HepG2 (cell line): ENCODE measurements at regions not wholly inside any gene's neighbourhood (a gene's known extent, or its start where the extent isn't known, plus 50 kb on each side); places are given as distances from the start of the nearest gene placed in this dataset.

Source experiments
- ATAC-seq: fragments of 200-7000 bp; cut with Tn5 transposase; 3 replicates; pipeline ENCODE4 v1.9.1; 2020; ENCODE audit warnings: mild to moderate bottlenecking, moderate library complexity
- BruUV-seq: library from RNA; stranded (reverse); fragments of 400-500 nt; replicated peaks from 2 replicates; lab custom pipeline; 2021; lab: Mats Ljungman, UMichigan
- CTCF ChIA-PET: fragments of 300-600 bp; formaldehyde crosslinking; extraction: SDS; loops from one replicate; lab custom pipeline; 2021; ENCODE audit warnings: low total read pairs, inconsistent platforms, low intra/inter-chr PET ratio; lab: Yijun Ruan, JAX
- POLR2A ChIA-PET: fragments of 350-600 bp; sonication (Branson Sonifier 250); formaldehyde crosslinking; loops from one replicate; lab custom pipeline; 2020; ENCODE audit warnings: antibody characterized with exemption, inconsistent platforms; lab: Yijun Ruan, JAX
- DNase-seq: peaks from one replicate; pipeline ENCODE4 v3.0.0-alpha.2; 2015; ENCODE audit warnings: low spot score
- FAIRE-seq: peaks from 3 replicates; lab custom pipeline; 2011; peaks lifted over from hg19 to GRCh38; lab: Jason Lieb, UNC
- H2AFZ ChIP-seq: one replicate; pipeline ENCODE4 v1.6.1; 2011; ENCODE audit warnings: low read length, inconsistent platforms
- H3K27ac ChIP-seq: fragments of 300-600 bp; 3 replicates; pipeline ENCODE4 v1.8.0; 2011; ENCODE audit warnings: mixed run types, mild to moderate bottlenecking, mixed read lengths, low read length, inconsistent platforms; ENCODE audit not compliant: insufficient read depth; ENCODE audit errors: extremely low read length
- H3K27me3 ChIP-seq, 2 experiments: fragments of 200-600 bp in 1 of 2; 2 replicates in 1 of 2; 3 replicates in 1 of 2; pipeline versions ENCODE4 v1.6.0 to v1.8.0; 2011; ENCODE audit warnings: low read length in 2 of 2, mild to moderate bottlenecking in 2 of 2, moderate library complexity in 2 of 2, inconsistent platforms in 1 of 2; ENCODE audit not compliant: insufficient read depth in 2 of 2, control insufficient read depth in 1 of 2
- H3K36me3 ChIP-seq, 2 experiments: fragments of 200-600 bp in 1 of 2; replicated peaks in 1 of 2; 2 replicates in 1 of 2; 3 replicates in 1 of 2; pipeline versions ENCODE4 v1.5.1 to v1.8.0; 2011; ENCODE audit warnings: low read length in 2 of 2, inconsistent platforms in 1 of 2; ENCODE audit not compliant: insufficient read depth in 2 of 2, control insufficient read depth in 1 of 2
- H3K4me1 ChIP-seq: 2 replicates; pipeline ENCODE4 v1.5.1; 2012; ENCODE audit warnings: low read length, inconsistent platforms; ENCODE audit not compliant: insufficient read depth
- H3K4me2 ChIP-seq: 2 replicates; pipeline ENCODE4 v1.6.0; 2011; ENCODE audit warnings: low read depth, low read length, inconsistent platforms
- H3K4me3 ChIP-seq, 3 experiments: fragments of 200-600 bp in 1 of 3; sonication (generic), shearing (Covaris generic) in 1 of 3; replicated peaks in 1 of 3; 2 replicates each; pipeline ENCODE4 v1.5.1; 2011 to 2016; ENCODE audit warnings: low read length in 3 of 3, inconsistent platforms in 2 of 3, low read depth in 2 of 3, mild to moderate bottlenecking in 2 of 3, control low read depth in 1 of 3, mixed read lengths in 1 of 3; ENCODE audit not compliant: insufficient read depth in 1 of 3
- H3K79me2 ChIP-seq: one replicate; pipeline ENCODE4 v1.6.1; 2011; ENCODE audit warnings: low read length, inconsistent platforms; ENCODE audit not compliant: insufficient read depth
- H3K9ac ChIP-seq: 2 replicates; pipeline ENCODE4 v1.6.0; 2011; ENCODE audit warnings: mild to moderate bottlenecking, low read depth, low read length, inconsistent platforms; ENCODE audit not compliant: insufficient read depth
- H3K9me3 ChIP-seq: 2 replicates; pipeline ENCODE4 v1.5.1; 2012; ENCODE audit warnings: mild to moderate bottlenecking, low read length
- H4K20me1 ChIP-seq: 2 replicates; pipeline ENCODE4 v1.6.0; 2011; ENCODE audit warnings: inconsistent platforms, mild to moderate bottlenecking, low read length, moderate library complexity; ENCODE audit not compliant: insufficient read depth
- ARID2 ChIP-seq: sonication (generic); formaldehyde crosslinking; IDR thresholded peaks from 2 replicates; pipeline ENCODE4 v1.8.1; 2022; ENCODE audit warnings: mild to moderate bottlenecking, missing genetic modification reagents, borderline replicate concordance
- DNMT3B ChIP-seq: conservative IDR thresholded peaks from 2 replicates; pipeline ENCODE4 v1.6.1; 2016; ENCODE audit warnings: missing biosample characterization, control low read depth
- DR1 ChIP-seq: sonication (generic); formaldehyde crosslinking; IDR thresholded peaks from 2 replicates; pipeline ENCODE4 v1.8.0; 2021; ENCODE audit warnings: mild to moderate bottlenecking, missing genetic modification reagents, inconsistent platforms
- GLI4 ChIP-seq: sonication (generic); formaldehyde crosslinking; IDR thresholded peaks from 2 replicates; pipeline ENCODE4 v1.5.1; 2020; ENCODE audit warnings: missing genetic modification reagents, mild to moderate bottlenecking, moderate library complexity, borderline replicate concordance
- KAT2B ChIP-seq: fragments of 150-350 bp; IDR thresholded peaks from 2 replicates; pipeline ENCODE4 v1.6.1; 2014; ENCODE audit warnings: low read depth, low read length, borderline replicate concordance
- KDM4B ChIP-seq: sonication (generic); formaldehyde crosslinking; IDR thresholded peaks from 2 replicates; pipeline ENCODE4 v1.4.0; 2020; ENCODE audit warnings: missing genetic modification reagents
- RARA ChIP-seq: IDR thresholded peaks from 2 replicates; pipeline ENCODE4 v1.6.1; 2016; ENCODE audit warnings: missing genetic modification reagents, missing compliant biosample characterization
- SMAD9 ChIP-seq: sonication (generic); formaldehyde crosslinking; IDR thresholded peaks from 2 replicates; pipeline ENCODE4 v1.5.1; 2020; ENCODE audit warnings: mild to moderate bottlenecking, missing genetic modification reagents
- SOX6 ChIP-seq, 2 experiments: fragments of 450-650 bp in 1 of 2; sonication (generic) in 1 of 2; formaldehyde crosslinking in 1 of 2; IDR thresholded peaks; 2 replicates each; pipeline versions ENCODE4 v1.4.0 to v1.6.1; 2017 to 2020; ENCODE audit warnings: antibody characterized with exemption in 1 of 2, mild to moderate bottlenecking in 1 of 2, missing genetic modification reagents in 1 of 2
- ZFP1 ChIP-seq: IDR thresholded peaks from 2 replicates; pipeline ENCODE4 v1.6.1; 2016
- ZKSCAN8 ChIP-seq: IDR thresholded peaks from 2 replicates; pipeline ENCODE4 v1.6.1; 2016; ENCODE audit warnings: borderline replicate concordance, missing genetic modification reagents, missing compliant biosample characterization
- ZNF160 ChIP-seq: sonication (generic); formaldehyde crosslinking; IDR thresholded peaks from 2 replicates; pipeline ENCODE4 v1.8.0; 2022; ENCODE audit warnings: mild to moderate bottlenecking, inconsistent platforms, missing genetic modification reagents
- ZNF34 ChIP-seq: sonication (generic); formaldehyde crosslinking; IDR thresholded peaks from 2 replicates; pipeline ENCODE4 v1.4.0; 2020; ENCODE audit warnings: mild to moderate bottlenecking, missing genetic modification reagents, borderline replicate concordance
- ZNF446 ChIP-seq: sonication (generic); formaldehyde crosslinking; IDR thresholded peaks from 2 replicates; pipeline ENCODE4 v1.5.0; 2020; ENCODE audit warnings: mild to moderate bottlenecking, missing genetic modification reagents
- ZNF567 ChIP-seq: sonication (generic); formaldehyde crosslinking; IDR thresholded peaks from 2 replicates; pipeline ENCODE4 v1.8.1; 2023; ENCODE audit warnings: mild to moderate bottlenecking, missing genetic modification reagents, borderline replicate concordance
- ZSCAN22 ChIP-seq: sonication (generic); formaldehyde crosslinking; IDR thresholded peaks from 2 replicates; pipeline ENCODE4 v1.4.0; 2020; ENCODE audit warnings: mild to moderate bottlenecking, missing genetic modification reagents
- WGBS: methylation state at CpG from one replicate; pipeline ENCODE4 v1.1.6; 2017; ENCODE audit warnings: low lambda C conversion rate; 5-methylcytosine and 5-hydroxymethylcytosine counted together
- in situ Hi-C: cut with HindIII; loops from 2 replicates; pipeline ENCODE4 v1.10.0; 2017; ENCODE audit warnings: low pct_unique_long_range_greater_than_20kb; ENCODE audit not compliant: extremely low pct_ligation_motif_present
- intact Hi-C: fragments of 100-400 bp; cut with micrococcal nuclease; formaldehyde crosslinking; loops from one replicate; pipeline ENCODE4 v1.10.0; 2022; ENCODE audit not compliant: unreplicated experiment
- TF ChIP-seq, protein P1 (sequence below): fragments of 450-650 bp; IDR thresholded peaks from 2 replicates; pipeline ENCODE4 v1.6.1; 2016
- TF ChIP-seq, protein P2 (sequence below): sonication (generic); formaldehyde crosslinking; IDR thresholded peaks from 2 replicates; pipeline ENCODE4 v1.5.1; 2020; ENCODE audit warnings: missing genetic modification reagents, mild to moderate bottlenecking, borderline replicate concordance
- TF ChIP-seq, protein P3 (sequence below): sonication (generic); formaldehyde crosslinking; IDR thresholded peaks from 2 replicates; pipeline ENCODE4 v1.8.0; 2022; ENCODE audit warnings: missing genetic modification reagents, mild to moderate bottlenecking, borderline replicate concordance
- TF ChIP-seq, protein P4 (sequence below): sonication (generic); formaldehyde crosslinking; IDR thresholded peaks from 2 replicates; pipeline ENCODE4 v1.4.0; 2020; ENCODE audit warnings: mild to moderate bottlenecking, missing genetic modification reagents

DNA sequence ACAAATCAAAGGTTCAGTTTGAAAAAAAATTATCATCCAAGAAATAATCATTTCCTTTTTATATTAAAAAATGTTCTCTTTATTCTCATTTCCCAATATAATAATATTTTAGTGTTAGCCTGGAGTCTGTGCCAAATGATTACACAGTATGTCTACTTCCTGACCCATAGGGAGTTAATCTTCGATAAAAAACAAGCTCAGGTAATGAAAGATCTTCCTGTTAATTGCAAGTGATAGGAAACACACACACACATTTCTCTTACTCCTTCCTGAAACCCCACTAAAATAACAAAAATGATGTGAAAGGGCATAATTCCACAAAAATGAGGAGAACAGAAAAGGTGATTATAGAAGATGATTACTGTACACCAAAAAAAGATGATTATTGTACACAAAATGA, 123.5 kb upstream of the CXADR start:
- intact Hi-C loops: no loop called here
- Histone ChIP-seq H3K4me2 (no peak overlapping the region), H3K9me3 (no peaks in the 10 kb centered on the region), H3K27me3 (no peaks in the 10 kb centered on the region), H3K79me2 (no peaks in the 10 kb centered on the region), H3K4me3 (no peak overlapping the region), H3K36me3 (no peaks in the 10 kb centered on the region), H3K4me1 (0 out of 2 replicates have a peak, but pooled peaks cover 14% of the 10 kb centered on the region), H2AFZ (no peak overlapping the region), H3K27ac (no peak overlapping the region), H3K9ac (no peak overlapping the region), H4K20me1 (no peaks in the 10 kb centered on the region)
- POLR2A ChIA-PET: no interaction called here
- 54% methylated on average over 1 of the region's 1 CpG for WGBS
- in situ Hi-C loops: loop anchor here (10.0 kb wide), 1 partner anchor 195 kb away; no protein-coding TSS in a partner anchor
- FAIRE-seq: no peak
- CTCF ChIA-PET: no interaction called here
- no peak for ATAC-seq
- TF ChIP-seq DR1 (CRISPR knock-in tag): no peak
- TF ChIP-seq KDM4B (CRISPR knock-in tag): no peak
- no peak for TF ChIP-seq ZNF446 (CRISPR knock-in tag)
- TF ChIP-seq KAT2B: no peak
- TF ChIP-seq, protein P1, sequence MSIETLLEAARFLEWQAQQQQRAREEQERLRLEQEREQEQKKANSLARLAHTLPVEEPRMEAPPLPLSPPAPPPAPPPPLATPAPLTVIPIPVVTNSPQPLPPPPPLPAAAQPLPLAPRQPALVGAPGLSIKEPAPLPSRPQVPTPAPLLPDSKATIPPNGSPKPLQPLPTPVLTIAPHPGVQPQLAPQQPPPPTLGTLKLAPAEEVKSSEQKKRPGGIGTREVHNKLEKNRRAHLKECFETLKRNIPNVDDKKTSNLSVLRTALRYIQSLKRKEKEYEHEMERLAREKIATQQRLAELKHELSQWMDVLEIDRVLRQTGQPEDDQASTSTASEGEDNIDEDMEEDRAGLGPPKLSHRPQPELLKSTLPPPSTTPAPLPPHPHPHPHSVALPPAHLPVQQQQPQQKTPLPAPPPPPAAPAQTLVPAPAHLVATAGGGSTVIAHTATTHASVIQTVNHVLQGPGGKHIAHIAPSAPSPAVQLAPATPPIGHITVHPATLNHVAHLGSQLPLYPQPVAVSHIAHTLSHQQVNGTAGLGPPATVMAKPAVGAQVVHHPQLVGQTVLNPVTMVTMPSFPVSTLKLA: no peak
- TF ChIP-seq, protein P2, sequence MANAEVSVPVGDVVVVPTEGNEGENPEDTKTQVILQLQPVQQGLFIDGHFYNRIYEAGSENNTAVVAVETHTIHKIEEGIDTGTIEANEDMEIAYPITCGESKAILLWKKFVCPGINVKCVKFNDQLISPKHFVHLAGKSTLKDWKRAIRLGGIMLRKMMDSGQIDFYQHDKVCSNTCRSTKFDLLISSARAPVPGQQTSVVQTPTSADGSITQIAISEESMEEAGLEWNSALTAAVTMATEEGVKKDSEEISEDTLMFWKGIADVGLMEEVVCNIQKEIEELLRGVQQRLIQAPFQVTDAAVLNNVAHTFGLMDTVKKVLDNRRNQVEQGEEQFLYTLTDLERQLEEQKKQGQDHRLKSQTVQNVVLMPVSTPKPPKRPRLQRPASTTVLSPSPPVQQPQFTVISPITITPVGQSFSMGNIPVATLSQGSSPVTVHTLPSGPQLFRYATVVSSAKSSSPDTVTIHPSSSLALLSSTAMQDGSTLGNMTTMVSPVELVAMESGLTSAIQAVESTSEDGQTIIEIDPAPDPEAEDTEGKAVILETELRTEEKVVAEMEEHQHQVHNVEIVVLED (CRISPR knock-in tag): no peak
- TF ChIP-seq, protein P3, sequence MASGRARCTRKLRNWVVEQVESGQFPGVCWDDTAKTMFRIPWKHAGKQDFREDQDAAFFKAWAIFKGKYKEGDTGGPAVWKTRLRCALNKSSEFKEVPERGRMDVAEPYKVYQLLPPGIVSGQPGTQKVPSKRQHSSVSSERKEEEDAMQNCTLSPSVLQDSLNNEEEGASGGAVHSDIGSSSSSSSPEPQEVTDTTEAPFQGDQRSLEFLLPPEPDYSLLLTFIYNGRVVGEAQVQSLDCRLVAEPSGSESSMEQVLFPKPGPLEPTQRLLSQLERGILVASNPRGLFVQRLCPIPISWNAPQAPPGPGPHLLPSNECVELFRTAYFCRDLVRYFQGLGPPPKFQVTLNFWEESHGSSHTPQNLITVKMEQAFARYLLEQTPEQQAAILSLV (CRISPR knock-in tag): no peak
- TF ChIP-seq, protein P4, sequence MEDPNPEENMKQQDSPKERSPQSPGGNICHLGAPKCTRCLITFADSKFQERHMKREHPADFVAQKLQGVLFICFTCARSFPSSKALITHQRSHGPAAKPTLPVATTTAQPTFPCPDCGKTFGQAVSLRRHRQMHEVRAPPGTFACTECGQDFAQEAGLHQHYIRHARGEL (CRISPR knock-in tag): no peak
- TF ChIP-seq ZFP1 (CRISPR knock-in tag): no peak
- no peak for TF ChIP-seq GLI4 (CRISPR knock-in tag)
- no peak for TF ChIP-seq ZNF160 (CRISPR knock-in tag)
- no peak for TF ChIP-seq ZKSCAN8 (CRISPR knock-in tag)
- no peak for TF ChIP-seq DNMT3B
- TF ChIP-seq ZNF567 (CRISPR knock-in tag): no peak
- no peak for TF ChIP-seq SOX6 (IDR thresholded peaks at IDR 0.05)
- TF ChIP-seq SOX6 (CRISPR knock-in tag; IDR thresholded peaks at IDR 0.05): no peak
- no peak for TF ChIP-seq SMAD9
- TF ChIP-seq ZSCAN22 (CRISPR knock-in tag): no peak
- TF ChIP-seq ARID2 (CRISPR knock-in tag): no peak
- TF ChIP-seq ZNF34 (CRISPR knock-in tag): no peak
- TF ChIP-seq RARA: no peak
- DNase-seq: no peak
- no TSS peak for BruUV-seq
